HG03060 (cell line): ENCODE measurements at regions not wholly inside any gene's neighbourhood (a gene's known extent, or its start where the extent isn't known, plus 50 kb on each side); places are given as distances from the start of the nearest gene placed in this dataset.

Experiments used
- ATAC-seq: cut with Tn5 transposase; IDR thresholded peaks from one replicate; pipeline ENCODE4 v1.9.1; 2021; ENCODE audit warnings: low read depth, moderate number of reproducible peaks; ENCODE audit not compliant: unreplicated experiment

DNA sequence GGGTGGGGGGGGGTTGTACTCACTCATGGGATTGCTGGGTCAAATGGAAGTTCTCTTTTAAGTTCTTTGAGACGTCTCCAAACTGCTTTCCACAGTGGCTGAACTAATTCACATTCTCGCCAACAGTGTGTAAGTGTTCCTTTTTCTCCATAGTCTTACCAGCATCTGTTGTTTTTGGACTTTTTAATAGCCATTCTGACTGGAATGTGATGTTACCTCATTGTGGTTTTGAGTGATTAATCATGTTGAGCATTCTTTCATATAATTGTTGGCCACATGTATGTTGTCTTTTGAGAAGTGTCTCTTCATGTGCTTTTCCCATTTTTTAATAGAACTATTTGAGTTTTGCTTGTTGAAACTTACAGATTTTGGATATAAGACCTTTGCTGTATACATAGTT lies 94.9 kb upstream of the PLPPR1 start:
- ATAC-seq, result no peak

GRCh38 chr9:100937382-100937781 lies 91.1 kb upstream of the PLPPR1 start:
- ATAC-seq, result no peak

DNA sequence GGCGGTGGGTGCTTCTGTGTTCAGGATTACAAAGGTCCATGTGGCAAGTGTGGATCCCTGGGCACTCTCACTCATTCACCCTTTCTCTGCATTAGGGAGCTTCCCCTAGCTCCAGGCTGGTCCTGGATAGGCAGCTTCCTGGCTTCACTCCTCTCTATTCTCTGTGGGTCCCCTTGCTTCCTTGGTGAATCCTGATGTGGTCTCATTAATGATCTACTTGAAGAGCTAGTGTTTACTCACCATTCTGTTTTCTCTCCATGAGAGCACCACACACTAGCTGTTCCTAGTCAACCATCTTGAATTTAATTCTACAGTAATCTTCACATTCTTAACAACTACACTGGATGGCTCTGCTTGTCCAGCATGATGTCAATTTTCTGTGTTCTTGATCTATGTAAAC lies 90.0 kb upstream of the PLPPR1 start:
- ATAC-seq, result no peak

DNA sequence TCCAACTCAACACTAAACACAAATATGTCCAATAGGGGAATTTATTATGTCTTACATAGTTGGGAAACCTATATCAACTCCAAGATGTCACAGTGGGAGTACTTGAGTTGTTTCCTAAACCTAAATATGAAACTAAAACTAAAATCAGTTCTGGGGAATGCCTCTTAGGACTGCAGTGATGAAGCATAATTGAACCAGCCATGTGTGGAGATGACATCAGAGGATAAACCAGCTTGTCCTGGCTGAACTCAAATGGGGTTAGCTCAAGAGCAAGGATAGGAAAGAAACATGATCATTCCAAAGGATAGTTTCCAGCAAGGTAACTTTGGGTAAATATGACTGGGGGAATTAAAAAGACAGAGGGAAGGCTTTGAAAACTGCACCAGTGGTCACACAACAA lies 88.9 kb upstream of the PLPPR1 start:
- no peak for ATAC-seq

DNA sequence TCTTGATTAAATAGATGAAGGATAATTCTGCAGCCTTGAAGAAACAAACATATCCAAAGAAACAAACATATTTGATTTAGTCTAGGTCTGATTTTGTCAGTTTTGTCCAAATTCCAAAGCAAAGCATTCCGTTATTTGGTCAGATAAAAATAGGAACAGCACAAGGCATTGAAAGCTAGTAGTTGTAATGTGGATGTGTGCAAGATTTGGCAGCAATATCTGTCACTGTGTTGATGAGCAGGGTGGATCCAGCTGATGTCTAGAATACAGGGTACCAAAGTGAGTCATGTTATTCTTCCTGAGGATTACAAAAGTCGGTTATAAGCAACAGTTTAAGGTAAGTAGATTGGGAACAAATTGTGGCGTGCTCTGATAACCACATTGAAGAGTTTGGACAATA lies 69.3 kb upstream of the PLPPR1 start:
- no peak for ATAC-seq
